GM23338 (cell line): ENCODE measurements at regions not wholly inside any gene's neighbourhood (a gene's known extent, or its start where the extent isn't known, plus 50 kb on each side); places are given as distances from the start of the nearest gene placed in this dataset.

Experiments
- CTCF ChIP-seq, 2 experiments: fragments of 200-600 bp in 1 of 2; sonication (generic) in 1 of 2; conservative IDR thresholded peaks; 2 replicates each; pipeline versions ENCODE4 v1.5.1 to v1.6.1; 2016 to 2017; ENCODE audit warnings: antibody characterized with exemption in 2 of 2, low read depth in 2 of 2, mild to moderate bottlenecking in 2 of 2, moderate library complexity in 1 of 2
- EZH2 ChIP-seq: fragments of 200-600 bp; sonication (generic); IDR thresholded peaks from one replicate; pipeline ENCODE4 v1.8.0; 2017; ENCODE audit warnings: antibody characterized with exemption, mild to moderate bottlenecking, low read depth; ENCODE audit not compliant: unreplicated experiment

DNA sequence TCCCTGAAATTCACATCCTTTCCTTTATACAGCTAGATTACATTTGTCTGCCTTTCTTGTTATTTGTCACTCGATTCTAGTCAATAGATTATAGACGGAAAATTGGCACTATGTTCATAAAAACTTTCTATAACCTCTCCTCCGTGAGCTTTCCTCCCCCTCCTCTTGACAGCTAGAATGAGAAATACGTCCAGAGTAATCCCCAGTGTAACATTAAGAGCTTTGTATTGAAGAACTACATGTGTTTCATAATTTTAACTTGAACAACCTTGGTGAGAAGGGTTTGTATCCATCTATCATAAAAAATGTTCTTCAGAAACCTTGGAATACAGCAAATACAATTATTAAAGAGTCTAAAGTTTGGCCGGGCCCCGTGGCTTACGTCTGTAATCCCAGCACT, 1707.4 kb downstream of the PCDH7 start:
- TF ChIP-seq EZH2 (no peak), CTCF (conservative IDR thresholded peaks at IDR 0.05; ENCODE audit: low read depth in 2 of 2) (no peak)
